C4-2B (cell line): ENCODE measurements at regions not wholly inside any gene's neighbourhood (a gene's known extent, or its start where the extent isn't known, plus 50 kb on each side); places are given as distances from the start of the nearest gene placed in this dataset.

Source experiments
- H3K27ac ChIP-seq: fragments of 450-650 bp; 2 replicates; pipeline ENCODE4 v1.5.1; 2017
- CTCF ChIP-seq: fragments of 450-650 bp; conservative IDR thresholded peaks from 2 replicates; pipeline ENCODE4 v1.5.1; 2017; ENCODE audit warnings: mild to moderate bottlenecking
- ZFX ChIP-seq: fragments of 450-650 bp; IDR thresholded peaks from 2 replicates; pipeline ENCODE4 v1.6.1; 2017

GRCh38 chr15:70343961-70344621, 246.4 kb upstream of the TLE3 start:
- H3K27ac ChIP-seq: no peak overlapping the region
- TF ChIP-seq CTCF (no peak), ZFX (no peak)

GRCh38 chr15:70342554-70343548, 245.1 kb upstream of the TLE3 start:
- H3K27ac ChIP-seq: no peak overlapping the region
- no peak for TF ChIP-seq ZFX
- TF ChIP-seq CTCF: no peak

GRCh38 chr15:70342141-70342540, 244.4 kb upstream of the TLE3 start:
- H3K27ac ChIP-seq: no peak overlapping the region
- TF ChIP-seq ZFX (no peak), CTCF (no peak)

GRCh38 chr15:70341566-70341965, 243.8 kb upstream of the TLE3 start:
- no peak for TF ChIP-seq CTCF
- no peak for TF ChIP-seq ZFX
- no peak overlapping the region for H3K27ac ChIP-seq

- TF ChIP-seq ZFX: no peak
- no peak for TF ChIP-seq CTCF
- no peak overlapping the region for H3K27ac ChIP-seq
These were observed 242.8 kb upstream of the TLE3 start for GRCh38 chr15:70340494-70340870.

GRCh38 chr15:70339571-70340493, 242.1 kb upstream of the TLE3 start:
- TF ChIP-seq CTCF (no peak), ZFX (no peak)
- H3K27ac ChIP-seq: no peak overlapping the region
